GM12865 (cell line): ENCODE measurements at regions not wholly inside any gene's neighbourhood (a gene's known extent, or its start where the extent isn't known, plus 50 kb on each side); places are given as distances from the start of the nearest gene placed in this dataset.

Experiments
- DNase-seq: peaks from one replicate; pipeline ENCODE4 v3.0.0; 2010; ENCODE audit warnings: low read depth
- H3K4me3 ChIP-seq: 2 replicates; pipeline ENCODE4 v1.5.1; 2011; ENCODE audit warnings: mild to moderate bottlenecking, low read depth, low read length, control low read depth
- TF ChIP-seq, protein P1 (sequence below): IDR thresholded peaks from 2 replicates; pipeline ENCODE4 v1.5.1; 2011; ENCODE audit warnings: low read length, control low read depth, low read depth, inconsistent platforms; ENCODE audit not compliant: insufficient read depth; ENCODE audit errors: missing control alignments

DNA sequence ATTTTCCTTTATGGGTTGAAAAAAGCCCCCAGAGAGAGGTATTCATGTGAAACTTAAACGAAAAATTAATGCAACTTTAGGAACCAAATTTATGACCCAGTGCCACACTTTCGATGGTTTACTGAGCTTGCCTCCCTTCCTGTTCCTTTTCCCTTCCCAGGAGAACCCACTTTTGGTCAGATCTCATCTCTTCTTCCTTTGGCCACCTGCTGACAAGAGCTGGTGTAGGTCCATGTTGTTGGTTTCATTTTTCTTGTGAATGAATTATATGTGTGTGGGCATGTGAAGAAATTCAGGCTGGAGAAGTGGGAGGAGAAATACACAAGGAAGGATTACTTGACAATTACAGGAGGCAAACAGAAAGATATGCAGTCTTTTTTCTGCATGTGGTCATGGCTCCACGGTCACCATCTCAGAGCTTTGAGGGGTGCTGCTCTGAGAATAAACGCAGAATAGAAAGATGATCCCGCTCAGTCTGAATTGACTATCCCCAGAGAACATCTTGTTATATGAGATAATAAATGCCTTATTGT lies 111.3 kb upstream of the TCF4 start:
- no peak overlapping the region for H3K4me3 ChIP-seq
- TF ChIP-seq, protein P1, sequence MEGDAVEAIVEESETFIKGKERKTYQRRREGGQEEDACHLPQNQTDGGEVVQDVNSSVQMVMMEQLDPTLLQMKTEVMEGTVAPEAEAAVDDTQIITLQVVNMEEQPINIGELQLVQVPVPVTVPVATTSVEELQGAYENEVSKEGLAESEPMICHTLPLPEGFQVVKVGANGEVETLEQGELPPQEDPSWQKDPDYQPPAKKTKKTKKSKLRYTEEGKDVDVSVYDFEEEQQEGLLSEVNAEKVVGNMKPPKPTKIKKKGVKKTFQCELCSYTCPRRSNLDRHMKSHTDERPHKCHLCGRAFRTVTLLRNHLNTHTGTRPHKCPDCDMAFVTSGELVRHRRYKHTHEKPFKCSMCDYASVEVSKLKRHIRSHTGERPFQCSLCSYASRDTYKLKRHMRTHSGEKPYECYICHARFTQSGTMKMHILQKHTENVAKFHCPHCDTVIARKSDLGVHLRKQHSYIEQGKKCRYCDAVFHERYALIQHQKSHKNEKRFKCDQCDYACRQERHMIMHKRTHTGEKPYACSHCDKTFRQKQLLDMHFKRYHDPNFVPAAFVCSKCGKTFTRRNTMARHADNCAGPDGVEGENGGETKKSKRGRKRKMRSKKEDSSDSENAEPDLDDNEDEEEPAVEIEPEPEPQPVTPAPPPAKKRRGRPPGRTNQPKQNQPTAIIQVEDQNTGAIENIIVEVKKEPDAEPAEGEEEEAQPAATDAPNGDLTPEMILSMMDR = no peak
- DNase-seq = no peak

DNA sequence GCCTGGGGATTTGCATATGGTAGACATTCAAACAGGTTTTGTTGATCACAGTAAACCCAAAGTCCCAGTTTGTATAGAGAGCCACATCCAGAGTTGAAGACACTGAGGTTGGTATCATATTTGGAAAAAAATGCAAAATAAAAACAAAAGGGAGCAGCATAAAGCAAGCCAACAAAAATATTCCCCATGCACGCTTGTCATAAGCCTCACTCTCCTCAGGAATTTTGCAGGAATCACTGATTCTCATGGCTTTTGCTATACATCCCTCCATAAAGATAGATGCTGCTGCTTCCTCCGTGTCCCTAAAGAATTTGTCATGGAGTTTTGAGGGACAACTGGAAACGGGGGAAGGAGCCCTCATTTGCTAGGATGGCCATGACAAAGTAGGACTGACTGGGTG lies 108.8 kb upstream of the TCF4 start:
- DNase-seq = no peak
- TF ChIP-seq, protein P1 = no peak
- no peak overlapping the region for H3K4me3 ChIP-seq

DNA sequence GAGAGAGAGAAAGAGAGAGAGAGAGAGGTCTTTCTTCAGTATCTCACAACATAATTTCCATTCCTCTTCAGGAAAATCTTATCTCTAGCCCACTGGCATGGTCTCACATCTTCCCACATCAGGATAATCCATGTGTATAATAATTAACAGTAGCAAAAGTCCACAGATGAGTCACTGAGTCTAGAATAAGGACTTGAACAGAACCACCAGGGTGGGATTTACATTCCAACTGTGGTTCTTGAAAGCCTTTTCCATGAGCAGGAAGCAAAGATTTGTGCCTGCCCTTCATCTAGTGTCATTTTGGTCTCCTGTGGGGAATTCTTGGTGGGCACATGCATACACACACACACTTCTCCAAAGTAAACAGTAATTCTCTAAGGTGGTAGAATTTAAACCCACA lies 107.1 kb upstream of the TCF4 start:
- TF ChIP-seq, protein P1 = no peak
- H3K4me3 ChIP-seq = no peak overlapping the region
- DNase-seq = no peak

DNA sequence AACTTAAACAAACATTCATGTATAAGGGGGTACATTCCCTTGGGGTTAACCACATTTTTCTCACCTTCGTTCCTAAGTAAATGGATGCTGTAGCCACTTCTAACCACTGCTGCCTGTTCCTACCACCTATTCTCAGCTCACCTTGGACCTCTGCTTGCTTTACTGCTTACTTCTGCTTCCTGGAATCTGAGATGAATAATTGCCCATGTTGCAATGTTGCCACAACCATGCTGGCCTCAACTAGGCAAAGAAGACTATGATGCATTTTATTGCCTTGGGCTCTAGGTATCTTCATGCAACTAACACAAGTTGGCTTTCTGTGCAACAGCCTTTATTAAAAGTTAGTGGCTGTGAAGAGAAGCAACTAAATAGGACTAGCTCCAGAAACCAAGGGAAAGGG lies 106.3 kb upstream of the TCF4 start:
- H3K4me3 ChIP-seq = no peak overlapping the region
- TF ChIP-seq, protein P1 = no peak
- no peak for DNase-seq

DNA sequence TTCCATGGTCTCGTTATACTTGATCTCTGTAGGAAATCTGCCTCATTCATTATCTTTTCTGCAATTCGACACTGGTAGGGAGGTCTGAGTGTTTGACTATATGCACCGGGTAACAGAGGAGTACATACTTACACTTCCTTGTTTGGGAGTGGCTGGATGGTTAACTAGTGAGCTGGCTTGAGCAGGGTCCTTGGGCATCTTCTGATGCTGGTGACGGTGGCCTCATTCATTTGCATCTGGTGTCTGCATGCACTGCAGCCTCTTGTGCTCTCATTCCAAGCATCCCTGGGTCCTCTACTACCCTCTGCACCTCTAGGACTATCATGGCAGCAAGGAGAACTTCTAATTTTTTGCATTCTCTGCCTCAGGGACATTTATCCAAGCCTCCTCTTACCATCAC lies 100.0 kb upstream of the TCF4 start:
- DNase-seq = no peak
- no peak overlapping the region for H3K4me3 ChIP-seq
- TF ChIP-seq, protein P1 = no peak

DNA sequence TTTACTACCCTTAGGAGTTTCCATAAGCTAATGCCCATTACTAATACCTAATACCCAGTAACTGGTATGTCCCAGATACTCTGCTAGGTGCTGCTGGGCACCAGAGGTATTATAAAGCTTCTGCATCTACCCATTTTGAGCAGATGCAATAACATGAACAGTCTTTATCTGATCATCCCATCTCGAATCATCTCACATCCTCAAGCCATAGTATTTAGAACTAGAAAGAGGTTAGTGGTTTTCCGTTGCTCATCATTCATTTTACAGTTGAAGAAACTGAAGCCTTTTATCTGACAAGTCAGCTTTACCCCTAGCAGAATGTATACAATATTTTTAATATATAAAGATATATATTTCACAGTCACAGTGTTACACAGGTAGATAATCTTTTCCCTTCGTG lies 99.1 kb upstream of the TCF4 start:
- no peak for DNase-seq
- TF ChIP-seq, protein P1 = no peak
- H3K4me3 ChIP-seq = no peak overlapping the region

DNA sequence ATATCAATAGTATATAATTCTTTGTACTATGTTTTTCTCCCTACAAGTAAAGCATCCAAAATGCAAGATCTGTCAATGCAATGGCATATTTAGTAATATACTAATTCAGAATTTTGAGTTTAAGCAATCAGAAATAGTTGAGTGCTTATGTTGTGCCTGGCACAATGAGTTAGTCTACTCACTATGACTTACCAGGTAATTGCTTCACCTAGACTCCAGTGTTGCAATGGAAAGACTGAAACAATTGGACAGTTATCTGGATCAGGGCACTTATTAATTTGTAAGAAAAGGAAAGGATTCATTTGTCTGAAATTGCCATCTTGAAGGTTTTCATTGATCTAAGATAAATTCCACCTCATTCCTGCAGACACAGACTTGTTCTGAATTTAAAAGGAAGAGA lies 97.6 kb upstream of the TCF4 start:
- TF ChIP-seq, protein P1 = no peak
- H3K4me3 ChIP-seq = no peak overlapping the region
- no peak for DNase-seq
